Activated T-cell treated with anti-CD3 and anti-CD28 coated beads, Interleukin-2, amount 50 U/mL, for 72 hours (primary cell): ENCODE measurements at regions not wholly inside any gene's neighbourhood (a gene's known extent, or its start where the extent isn't known, plus 50 kb on each side); places are given as distances from the start of the nearest gene placed in this dataset.
"Not testable (repeated sequence)": the region's sequence is repeated elsewhere in the genome, so short reads cannot be mapped to it uniquely, and the experiment has no call there.

Experiments
- ATAC-seq, 2 donors: fragments of 150-1000 bp; cut with Tn5 transposase; replicated peaks in 1 of 2; 2 replicates each; pipeline ENCODE4 v1.10.0; 2021; ENCODE audit warnings: moderate library complexity in 2 of 2, mild to moderate bottlenecking in 1 of 2
- DNase-seq, 2 donors: peaks; one replicate each; pipeline ENCODE4 v3.0.0; 2021 to 2022; ENCODE audit warnings: mixed read lengths in 1 of 2
- H3K27ac Mint-ChIP-seq: one replicate; pipeline ENCODE4 v1.8.0; 2022; ENCODE audit warnings: mild to moderate bottlenecking, moderate library complexity, mixed read lengths
- H3K27me3 Mint-ChIP-seq: one replicate; pipeline ENCODE4 v1.8.0; 2022; ENCODE audit warnings: low read depth, mixed read lengths
- H3K36me3 Mint-ChIP-seq, 2 donors: one replicate each; pipeline ENCODE4 v1.8.0; 2022; ENCODE audit warnings: mixed read lengths in 2 of 2, mild to moderate bottlenecking in 1 of 2; ENCODE audit not compliant: insufficient read depth in 2 of 2
- H3K4me1 Mint-ChIP-seq: one replicate; pipeline ENCODE4 v1.8.0; 2022; ENCODE audit warnings: low read depth, mixed read lengths
- H3K4me3 Mint-ChIP-seq, 2 donors: one replicate each; pipeline ENCODE4 v1.8.0; 2022; ENCODE audit warnings: mild to moderate bottlenecking in 2 of 2, mixed read lengths in 2 of 2, moderate library complexity in 2 of 2
- H3K9me3 Mint-ChIP-seq, 2 donors: one replicate each; pipeline ENCODE4 v1.8.0; 2022; ENCODE audit warnings: mixed read lengths in 2 of 2

DNA sequence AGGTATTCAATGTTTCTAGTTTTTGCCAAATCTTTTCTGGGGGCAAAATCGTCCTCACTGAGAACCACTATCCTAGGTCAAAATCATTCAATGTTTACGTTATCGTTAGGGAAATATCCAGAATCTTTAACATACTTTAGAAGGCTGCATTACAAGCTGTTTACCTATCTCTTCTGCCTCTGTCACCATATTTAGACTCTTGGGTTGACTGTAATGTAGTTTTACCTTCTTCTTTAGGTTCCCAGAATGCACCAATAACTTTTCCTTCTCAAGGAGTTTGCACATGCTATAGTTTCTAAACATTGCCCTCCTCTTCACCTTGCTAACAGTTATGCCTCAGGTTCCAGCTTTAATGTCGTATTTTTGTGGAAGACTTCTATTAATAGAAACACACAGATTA is 1185.5 kb upstream of the ADGRB3 start:
- DNase-seq: no peak
- H3K4me3 Mint-ChIP-seq: no peak overlapping the region
- no peaks in the 10 kb centered on the region for H3K4me1 Mint-ChIP-seq
- H3K27ac Mint-ChIP-seq: no peak overlapping the region
- H3K36me3 Mint-ChIP-seq: no peaks in the 10 kb centered on the region
- H3K27me3 Mint-ChIP-seq: no peaks in the 10 kb centered on the region
- ATAC-seq: no peak
- peaks cover 5 to 6% of the 10 kb centered on the region in 2 donors for H3K9me3 Mint-ChIP-seq

- Mint-ChIP-seq H3K4me3 (no peak overlapping the region), H3K27ac (no peak overlapping the region), H3K4me1 (no peaks in the 10 kb centered on the region), H3K9me3 (peaks cover 4 to 6% of the 10 kb centered on the region in 2 donors), H3K36me3 (no peaks in the 10 kb centered on the region), H3K27me3 (no peaks in the 10 kb centered on the region)
- ATAC-seq: no peak
- DNase-seq: no peak
These were observed 1202.0 kb upstream of the ADGRB3 start for GRCh38 chr6:67433124-67433523.

- no peak for DNase-seq
- Mint-ChIP-seq H3K27ac (no peak overlapping the region), H3K9me3 (peaks cover 2 to 6% of the 10 kb centered on the region in 2 donors), H3K27me3 (no peaks in the 10 kb centered on the region), H3K36me3 (peaks cover 2% of the 10 kb centered on the region in 2 donors), H3K4me1 (no peaks in the 10 kb centered on the region), H3K4me3 (no peak overlapping the region)
- ATAC-seq: no peak
These were observed 1204.0 kb upstream of the ADGRB3 start for GRCh38 chr6:67431076-67431475.

DNA sequence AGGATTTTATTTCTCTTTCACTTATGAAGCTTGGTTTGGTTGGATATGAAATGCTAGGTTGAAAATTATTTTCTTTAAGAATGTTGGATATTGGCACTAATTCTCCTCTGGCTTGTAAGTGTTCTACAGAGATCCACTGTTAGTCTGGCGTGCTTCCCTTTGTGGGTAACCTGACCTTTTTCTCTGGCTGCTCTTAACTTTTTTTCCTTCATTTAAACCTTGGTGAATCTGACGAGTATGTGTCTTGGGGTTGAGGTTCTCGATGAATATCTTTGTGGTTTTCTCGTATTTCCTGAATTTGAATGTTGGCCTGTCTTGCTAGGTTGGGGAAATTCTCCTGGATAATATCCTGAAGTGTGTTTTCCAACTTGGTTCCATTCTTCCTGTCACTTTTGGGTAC is 1208.4 kb upstream of the ADGRB3 start:
- not testable (repeated sequence) for H3K36me3 Mint-ChIP-seq, ATAC-seq, H3K4me1 Mint-ChIP-seq, H3K27ac Mint-ChIP-seq, DNase-seq, H3K27me3 Mint-ChIP-seq, H3K4me3 Mint-ChIP-seq
- peaks cover 9 to 11% of the 10 kb centered on the region in 2 donors for H3K9me3 Mint-ChIP-seq

GRCh38 chr6:67412035-67412434 is 1223.0 kb upstream of the ADGRB3 start:
- H3K9me3 Mint-ChIP-seq: peaks cover 0 to 2% of the 10 kb centered on the region in 2 donors
- DNase-seq (no peak), ATAC-seq (no peak)
- no peaks in the 10 kb centered on the region for H3K27me3 Mint-ChIP-seq
- H3K27ac Mint-ChIP-seq: no peak overlapping the region
- no peaks in the 10 kb centered on the region for H3K4me1 Mint-ChIP-seq
- no peak overlapping the region for H3K4me3 Mint-ChIP-seq
- H3K36me3 Mint-ChIP-seq: peaks cover 0 to under 1% of the 10 kb centered on the region in 2 donors

DNA sequence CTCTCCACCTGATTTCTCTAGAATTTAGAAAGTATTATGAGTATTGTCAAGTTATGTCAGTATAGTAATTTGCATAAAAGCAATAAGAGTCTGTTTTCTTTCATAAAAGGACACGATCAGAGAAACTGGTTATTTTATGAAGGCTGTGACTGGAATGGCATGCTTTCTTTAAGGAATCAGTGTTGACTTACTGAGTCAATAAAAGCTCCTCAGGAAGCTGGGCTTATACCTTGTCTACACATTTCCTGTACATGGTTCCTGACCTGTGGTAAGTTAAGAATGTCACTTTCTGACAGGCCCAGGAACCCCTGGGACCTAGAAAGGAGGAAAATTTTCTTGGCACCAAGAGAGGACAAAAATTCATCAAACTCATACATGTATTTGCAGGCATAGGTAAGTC is 1224.0 kb upstream of the ADGRB3 start:
- H3K4me3 Mint-ChIP-seq: no peak overlapping the region
- peaks cover 0 to 2% of the 10 kb centered on the region in 2 donors for H3K36me3 Mint-ChIP-seq
- no peak overlapping the region for H3K27ac Mint-ChIP-seq
- no peaks in the 10 kb centered on the region for H3K27me3 Mint-ChIP-seq
- no peak for DNase-seq
- H3K9me3 Mint-ChIP-seq: peaks cover 1 to 2% of the 10 kb centered on the region in 2 donors
- no peak for ATAC-seq
- H3K4me1 Mint-ChIP-seq: no peaks in the 10 kb centered on the region

- H3K9me3 Mint-ChIP-seq: peaks cover 7% of the 10 kb centered on the region in 2 donors
- H3K4me1 Mint-ChIP-seq: no peaks in the 10 kb centered on the region
- H3K27me3 Mint-ChIP-seq: no peaks in the 10 kb centered on the region
- H3K27ac Mint-ChIP-seq: no peak overlapping the region
- no peak overlapping the region for H3K4me3 Mint-ChIP-seq
- no peak for ATAC-seq
- no peak for DNase-seq
- no peaks in the 10 kb centered on the region for H3K36me3 Mint-ChIP-seq
These were observed 1240.8 kb upstream of the ADGRB3 start for GRCh38 chr6:67394254-67394653.

DNA sequence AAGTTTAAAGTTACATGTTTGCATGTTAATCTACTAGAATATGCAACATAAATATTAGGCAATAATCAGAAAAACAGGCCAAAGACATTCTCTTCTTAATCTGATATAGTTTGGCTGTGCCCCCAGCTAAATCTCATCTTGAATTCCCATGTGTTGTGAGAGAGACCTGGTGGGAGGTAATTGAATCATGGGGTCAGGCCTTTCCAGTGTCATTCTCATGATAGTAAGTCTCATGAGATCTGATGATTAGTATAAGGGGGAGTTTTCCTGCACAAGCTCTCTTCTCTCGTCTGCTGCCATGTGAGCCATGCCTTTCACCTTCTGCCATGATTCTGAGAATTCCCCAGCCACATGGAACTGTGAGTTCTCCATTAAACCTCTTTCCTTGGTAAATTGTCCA is 1241.7 kb upstream of the ADGRB3 start:
- Mint-ChIP-seq H3K4me3 (no peak overlapping the region), H3K27ac (no peak overlapping the region), H3K36me3 (no peaks in the 10 kb centered on the region), H3K4me1 (no peaks in the 10 kb centered on the region), H3K27me3 (no peaks in the 10 kb centered on the region), H3K9me3 (peaks cover 7% of the 10 kb centered on the region in 2 donors)
- ATAC-seq (no peak), DNase-seq (no peak)

GRCh38 chr6:67391955-67392354 is 1243.1 kb upstream of the ADGRB3 start:
- no peaks in the 10 kb centered on the region for H3K4me1 Mint-ChIP-seq
- no peak overlapping the region for H3K4me3 Mint-ChIP-seq
- ATAC-seq (no peak), DNase-seq (no peak)
- no peaks in the 10 kb centered on the region for H3K27me3 Mint-ChIP-seq
- H3K36me3 Mint-ChIP-seq: no peaks in the 10 kb centered on the region
- peaks cover 7 to 9% of the 10 kb centered on the region in 2 donors for H3K9me3 Mint-ChIP-seq
- H3K27ac Mint-ChIP-seq: no peak overlapping the region

- no peaks in the 10 kb centered on the region for H3K4me1 Mint-ChIP-seq
- H3K9me3 Mint-ChIP-seq: peaks cover 0 to 2% of the 10 kb centered on the region in 2 donors
- H3K36me3 Mint-ChIP-seq: no peaks in the 10 kb centered on the region
- no peak overlapping the region for H3K4me3 Mint-ChIP-seq
- H3K27ac Mint-ChIP-seq: no peak overlapping the region
- no peak for DNase-seq
- H3K27me3 Mint-ChIP-seq: no peaks in the 10 kb centered on the region
- ATAC-seq: no peak
These were observed 1265.4 kb upstream of the ADGRB3 start for GRCh38 chr6:67369679-67370078.

- peaks cover 2 to 4% of the 10 kb centered on the region in 2 donors for H3K9me3 Mint-ChIP-seq
- H3K27me3 Mint-ChIP-seq: no peaks in the 10 kb centered on the region
- H3K36me3 Mint-ChIP-seq: no peaks in the 10 kb centered on the region
- no peaks in the 10 kb centered on the region for H3K4me1 Mint-ChIP-seq
- ATAC-seq (peak in 1 of 2 donors; percentile 42), DNase-seq (no peak)
- H3K27ac Mint-ChIP-seq: no peak overlapping the region
- H3K4me3 Mint-ChIP-seq: no peak overlapping the region
These were observed 1272.1 kb upstream of the ADGRB3 start for GRCh38 chr6:67362976-67363375.

- no peak overlapping the region for H3K27ac Mint-ChIP-seq
- H3K9me3 Mint-ChIP-seq: peaks cover 4% of the 10 kb centered on the region in 2 donors
- DNase-seq: no peak
- ATAC-seq: peak in 1 of 2 donors; percentile 7
- H3K27me3 Mint-ChIP-seq: no peaks in the 10 kb centered on the region
- H3K4me1 Mint-ChIP-seq: no peaks in the 10 kb centered on the region
- no peaks in the 10 kb centered on the region for H3K36me3 Mint-ChIP-seq
- no peak overlapping the region for H3K4me3 Mint-ChIP-seq
These were observed 1273.8 kb upstream of the ADGRB3 start for GRCh38 chr6:67361264-67361663.

DNA sequence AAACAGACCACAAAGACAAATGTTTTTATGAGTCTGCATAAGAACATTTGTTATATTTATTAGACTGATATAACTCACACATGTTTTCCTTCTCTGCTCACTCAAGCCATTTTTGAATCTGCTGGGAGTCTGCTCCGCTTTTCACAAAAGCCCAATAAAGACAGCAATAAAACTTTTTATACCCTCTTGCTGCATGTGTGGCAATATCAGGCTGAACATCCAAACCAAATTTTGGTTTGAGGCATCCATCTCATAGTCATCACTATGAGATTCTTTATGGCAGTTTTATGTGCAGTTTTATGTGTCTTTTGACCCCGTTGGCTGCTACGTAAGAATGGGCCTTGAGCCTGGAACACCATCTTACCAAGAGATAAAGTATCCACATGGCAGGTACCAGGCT is 1276.8 kb upstream of the ADGRB3 start:
- no peaks in the 10 kb centered on the region for H3K4me1 Mint-ChIP-seq
- H3K27ac Mint-ChIP-seq: no peak overlapping the region
- peaks cover 7 to 10% of the 10 kb centered on the region in 2 donors for H3K9me3 Mint-ChIP-seq
- no peak for ATAC-seq
- H3K4me3 Mint-ChIP-seq: no peak overlapping the region
- H3K36me3 Mint-ChIP-seq: no peaks in the 10 kb centered on the region
- DNase-seq: no peak
- H3K27me3 Mint-ChIP-seq: no peaks in the 10 kb centered on the region

- Mint-ChIP-seq H3K36me3 (no peaks in the 10 kb centered on the region), H3K9me3 (peaks cover 5 to 6% of the 10 kb centered on the region in 2 donors), H3K4me3 (no peak overlapping the region), H3K4me1 (no peaks in the 10 kb centered on the region), H3K27ac (no peak overlapping the region), H3K27me3 (no peaks in the 10 kb centered on the region)
- DNase-seq (no peak), ATAC-seq (no peak)
These were observed 1281.2 kb upstream of the ADGRB3 start for GRCh38 chr6:67353861-67354260.
